GM10266 (cell line): ENCODE measurements at regions not wholly inside any gene's neighbourhood (a gene's known extent, or its start where the extent isn't known, plus 50 kb on each side); places are given as distances from the start of the nearest gene placed in this dataset.

ENCODE experiments used
- DNase-seq: peaks from one replicate; pipeline ENCODE4 v3.0.0; 2012; ENCODE audit errors: extremely low spot score
- TF ChIP-seq, protein P1 (sequence below): IDR thresholded peaks from 2 replicates; pipeline ENCODE4 v1.5.1; 2012; ENCODE audit warnings: mild to moderate bottlenecking, low read depth; ENCODE audit not compliant: control insufficient read depth, insufficient read depth; ENCODE audit errors: missing control alignments

DNA sequence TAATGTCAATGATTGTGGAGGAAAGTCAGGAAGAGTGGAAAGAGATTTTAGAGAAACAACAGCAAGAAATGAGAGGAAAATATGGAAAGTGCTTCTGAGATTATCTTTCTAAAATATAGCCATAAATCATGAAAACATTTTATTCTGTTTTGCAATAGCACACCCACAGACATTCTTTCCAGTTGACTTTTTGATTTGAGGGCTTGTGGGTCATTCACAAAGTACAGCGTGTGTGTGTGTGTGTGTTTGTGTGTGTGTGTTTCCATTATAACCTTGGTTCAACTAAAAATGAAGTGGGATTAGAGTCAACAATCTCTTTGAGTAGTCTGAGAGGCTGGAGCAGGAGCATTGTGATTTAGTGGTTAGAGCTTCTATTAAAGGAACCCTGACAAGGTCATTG lies 116.6 kb upstream of the GAS1 start:
- TF ChIP-seq, protein P1, sequence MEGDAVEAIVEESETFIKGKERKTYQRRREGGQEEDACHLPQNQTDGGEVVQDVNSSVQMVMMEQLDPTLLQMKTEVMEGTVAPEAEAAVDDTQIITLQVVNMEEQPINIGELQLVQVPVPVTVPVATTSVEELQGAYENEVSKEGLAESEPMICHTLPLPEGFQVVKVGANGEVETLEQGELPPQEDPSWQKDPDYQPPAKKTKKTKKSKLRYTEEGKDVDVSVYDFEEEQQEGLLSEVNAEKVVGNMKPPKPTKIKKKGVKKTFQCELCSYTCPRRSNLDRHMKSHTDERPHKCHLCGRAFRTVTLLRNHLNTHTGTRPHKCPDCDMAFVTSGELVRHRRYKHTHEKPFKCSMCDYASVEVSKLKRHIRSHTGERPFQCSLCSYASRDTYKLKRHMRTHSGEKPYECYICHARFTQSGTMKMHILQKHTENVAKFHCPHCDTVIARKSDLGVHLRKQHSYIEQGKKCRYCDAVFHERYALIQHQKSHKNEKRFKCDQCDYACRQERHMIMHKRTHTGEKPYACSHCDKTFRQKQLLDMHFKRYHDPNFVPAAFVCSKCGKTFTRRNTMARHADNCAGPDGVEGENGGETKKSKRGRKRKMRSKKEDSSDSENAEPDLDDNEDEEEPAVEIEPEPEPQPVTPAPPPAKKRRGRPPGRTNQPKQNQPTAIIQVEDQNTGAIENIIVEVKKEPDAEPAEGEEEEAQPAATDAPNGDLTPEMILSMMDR: no peak
- no peak for DNase-seq

DNA sequence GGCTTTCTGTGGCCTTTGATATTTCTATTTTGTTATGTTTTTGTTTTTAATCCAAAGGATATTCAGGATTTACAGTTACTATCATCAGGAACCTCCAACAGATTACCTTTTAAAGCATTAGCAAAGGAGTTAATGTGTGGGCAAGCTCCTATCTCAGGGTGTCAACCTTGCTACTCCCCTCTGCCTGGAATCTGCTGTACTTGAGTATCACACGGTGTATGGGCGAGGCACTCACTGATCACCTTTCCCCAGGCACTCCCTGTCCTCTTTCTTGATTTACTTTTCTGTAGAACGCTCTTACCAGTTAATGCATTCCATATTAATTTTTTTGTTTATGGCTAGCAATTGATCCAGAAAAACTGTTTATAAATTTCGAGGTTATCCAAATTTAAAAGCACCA lies 117.0 kb upstream of the GAS1 start:
- TF ChIP-seq, protein P1: no peak
- no peak for DNase-seq

- no peak for DNase-seq
- TF ChIP-seq, protein P1: no peak
Observed at GRCh38 chr9:87065981-87066380, 118.7 kb upstream of the GAS1 start.

DNA sequence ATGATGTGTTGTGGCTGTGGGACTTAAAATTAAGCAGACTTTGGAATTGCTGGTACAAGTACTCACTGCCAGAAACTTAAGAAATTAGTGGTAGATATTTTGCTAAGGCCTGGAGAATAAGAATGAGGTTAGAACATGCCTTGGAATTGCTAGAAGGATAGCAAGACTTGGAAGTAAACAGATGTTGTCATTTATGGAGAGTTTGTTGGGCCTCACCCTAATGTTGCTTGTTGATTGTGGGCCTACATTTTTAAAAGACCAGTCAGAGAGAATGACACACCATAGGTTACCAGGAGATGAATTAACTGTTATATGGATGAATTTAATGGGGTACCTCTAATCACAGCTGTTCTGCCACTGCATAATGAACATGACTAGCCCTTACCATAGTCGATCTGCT lies 120.1 kb upstream of the GAS1 start:
- no peak for DNase-seq

GRCh38 chr9:87068177-87068840 lies 121.0 kb upstream of the GAS1 start:
- no peak for DNase-seq

More for the DNA sequence above, 120.1 kb upstream of the GAS1 start:
- TF ChIP-seq, protein P1: no peak

DNA sequence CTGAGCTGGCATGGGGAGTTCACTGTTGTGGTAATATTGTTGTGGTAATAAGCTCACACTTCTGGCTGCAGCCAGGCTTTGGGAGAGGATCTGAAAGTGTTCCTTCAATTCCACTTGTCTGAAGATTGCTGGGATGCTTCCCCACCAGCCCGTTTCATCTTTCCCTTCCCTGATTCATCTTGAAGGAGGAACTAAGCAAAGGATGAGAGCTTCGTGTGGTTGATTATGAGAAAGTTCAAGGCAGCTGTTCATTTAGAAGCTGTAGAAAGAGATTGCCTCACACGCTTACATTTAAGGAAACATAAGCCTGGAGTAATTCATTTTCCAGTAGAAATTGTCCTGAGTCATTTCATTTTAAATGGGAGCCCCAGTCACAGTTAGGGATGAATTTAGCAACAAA lies 122.4 kb upstream of the GAS1 start:
- TF ChIP-seq, protein P1: no peak
- no peak for DNase-seq

More at GRCh38 chr9:87068177-87068840, 121.0 kb upstream of the GAS1 start:
- TF ChIP-seq, protein P1: no peak

DNA sequence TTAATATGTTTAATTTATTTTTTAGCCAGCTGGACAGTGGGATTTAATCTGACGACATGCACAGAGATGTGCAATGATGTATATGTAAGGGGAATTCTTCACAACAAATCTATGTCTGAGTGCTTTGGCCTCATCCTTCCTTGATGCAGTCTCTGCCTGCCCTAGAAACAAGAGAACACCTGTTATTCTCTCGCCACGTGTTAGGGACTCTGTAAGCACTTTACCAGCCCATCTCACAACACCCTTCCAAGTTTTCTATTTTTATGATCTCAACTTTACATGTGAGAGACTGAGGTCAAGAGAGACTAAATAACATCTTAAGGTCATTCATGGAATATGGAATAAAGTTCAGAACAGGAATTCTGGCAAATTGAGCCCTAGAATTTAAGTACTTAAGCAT lies 123.0 kb upstream of the GAS1 start:
- DNase-seq: no peak
- TF ChIP-seq, protein P1: no peak
